ENCODE measurements at regions not wholly inside any gene's neighbourhood (a gene's known extent, or its start where the extent isn't known, plus 50 kb on each side); places are given as distances from the start of the nearest gene placed in this dataset.

- DNase-seq (ENCODE audit: low read depth), result no peak
- H3K4me3 ChIP-seq (replicated peaks; ENCODE audit: low read depth, low read length), result no peak overlapping the region
- TF ChIP-seq, protein P1, sequence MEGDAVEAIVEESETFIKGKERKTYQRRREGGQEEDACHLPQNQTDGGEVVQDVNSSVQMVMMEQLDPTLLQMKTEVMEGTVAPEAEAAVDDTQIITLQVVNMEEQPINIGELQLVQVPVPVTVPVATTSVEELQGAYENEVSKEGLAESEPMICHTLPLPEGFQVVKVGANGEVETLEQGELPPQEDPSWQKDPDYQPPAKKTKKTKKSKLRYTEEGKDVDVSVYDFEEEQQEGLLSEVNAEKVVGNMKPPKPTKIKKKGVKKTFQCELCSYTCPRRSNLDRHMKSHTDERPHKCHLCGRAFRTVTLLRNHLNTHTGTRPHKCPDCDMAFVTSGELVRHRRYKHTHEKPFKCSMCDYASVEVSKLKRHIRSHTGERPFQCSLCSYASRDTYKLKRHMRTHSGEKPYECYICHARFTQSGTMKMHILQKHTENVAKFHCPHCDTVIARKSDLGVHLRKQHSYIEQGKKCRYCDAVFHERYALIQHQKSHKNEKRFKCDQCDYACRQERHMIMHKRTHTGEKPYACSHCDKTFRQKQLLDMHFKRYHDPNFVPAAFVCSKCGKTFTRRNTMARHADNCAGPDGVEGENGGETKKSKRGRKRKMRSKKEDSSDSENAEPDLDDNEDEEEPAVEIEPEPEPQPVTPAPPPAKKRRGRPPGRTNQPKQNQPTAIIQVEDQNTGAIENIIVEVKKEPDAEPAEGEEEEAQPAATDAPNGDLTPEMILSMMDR (IDR thresholded peaks at IDR 0.05; ENCODE audit: low read length, missing control alignments), result no peak
Observed at GRCh38 chr1:217230412-217230811, 400.5 kb downstream of the GPATCH2 start.

DNA sequence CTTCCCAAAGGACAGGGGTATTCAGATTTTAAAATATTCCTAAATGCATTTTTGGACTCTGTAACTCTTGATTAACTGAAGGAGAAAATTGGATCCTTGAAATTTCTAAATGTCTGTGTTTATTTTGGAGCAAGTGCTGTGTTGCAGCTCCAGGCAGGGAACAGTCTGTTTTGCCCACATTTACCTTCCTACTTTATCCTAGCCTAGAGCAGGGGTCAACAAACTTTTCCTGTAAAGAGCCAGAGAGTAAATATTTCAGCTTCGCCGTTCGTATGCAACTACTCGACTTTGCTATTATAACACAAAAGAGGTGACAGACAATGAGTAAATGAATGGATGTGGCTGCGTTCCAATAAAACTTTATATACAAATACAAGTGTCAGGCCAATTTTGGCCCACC lies 402.2 kb downstream of the GPATCH2 start:
- TF ChIP-seq, protein P1 (IDR thresholded peaks at IDR 0.05; ENCODE audit: low read length, missing control alignments), result no peak
- no peak overlapping the region for H3K4me3 ChIP-seq (replicated peaks; ENCODE audit: low read depth, low read length)
- no peak for DNase-seq (ENCODE audit: low read depth)

DNA sequence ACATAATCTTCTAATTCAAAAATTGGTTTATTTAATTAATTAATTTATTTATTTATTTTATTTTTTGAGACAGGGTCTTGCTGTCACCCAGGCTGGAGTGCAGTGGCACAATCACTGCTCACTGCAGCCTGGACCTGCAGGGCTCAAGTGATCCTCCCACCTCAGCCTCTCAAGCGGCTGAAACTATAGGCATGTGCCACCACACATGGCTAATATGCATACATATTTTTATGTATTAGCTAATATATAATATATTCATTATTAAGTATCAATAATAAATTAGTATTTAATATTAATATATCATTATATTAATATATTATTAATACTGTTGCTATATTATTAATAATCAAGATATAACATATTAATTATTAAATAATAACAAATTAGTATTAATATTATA lies 406.7 kb downstream of the GPATCH2 start:
- no peak for DNase-seq (ENCODE audit: low read depth)
- H3K4me3 ChIP-seq (replicated peaks; ENCODE audit: low read depth, low read length), result no peak overlapping the region
- TF ChIP-seq, protein P1 (IDR thresholded peaks at IDR 0.05; ENCODE audit: low read length, missing control alignments), result no peak

- DNase-seq (ENCODE audit: low read depth), result no peak
- TF ChIP-seq, protein P1 (IDR thresholded peaks at IDR 0.05; ENCODE audit: low read length, missing control alignments), result no peak
- no peak overlapping the region for H3K4me3 ChIP-seq (replicated peaks; ENCODE audit: low read depth, low read length)
Observed at GRCh38 chr1:217214551-217214950, 416.3 kb downstream of the GPATCH2 start.

DNA sequence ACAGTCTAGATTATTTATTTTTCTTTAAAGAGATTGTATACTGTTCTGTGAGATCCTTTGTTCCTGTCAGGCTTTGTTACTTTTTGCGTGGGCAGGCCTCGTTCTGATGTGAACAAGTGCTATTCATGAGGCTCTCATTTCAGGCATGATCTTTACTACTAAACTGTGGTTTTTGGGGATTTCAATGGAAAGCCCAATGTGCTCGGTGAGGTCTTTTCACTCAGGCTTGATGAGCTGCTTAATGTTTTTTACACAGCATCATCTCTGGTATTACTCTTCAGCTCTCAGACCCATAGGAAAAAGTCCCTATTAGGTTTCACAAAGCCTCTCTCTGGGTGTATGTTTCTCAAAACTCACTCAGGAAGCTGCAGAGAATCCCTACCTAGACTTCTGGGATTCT lies 419.4 kb downstream of the GPATCH2 start:
- H3K4me3 ChIP-seq (replicated peaks; ENCODE audit: low read depth, low read length), result no peak overlapping the region
- no peak for DNase-seq (ENCODE audit: low read depth)
- TF ChIP-seq, protein P1 (IDR thresholded peaks at IDR 0.05; ENCODE audit: low read length, missing control alignments), result no peak

DNA sequence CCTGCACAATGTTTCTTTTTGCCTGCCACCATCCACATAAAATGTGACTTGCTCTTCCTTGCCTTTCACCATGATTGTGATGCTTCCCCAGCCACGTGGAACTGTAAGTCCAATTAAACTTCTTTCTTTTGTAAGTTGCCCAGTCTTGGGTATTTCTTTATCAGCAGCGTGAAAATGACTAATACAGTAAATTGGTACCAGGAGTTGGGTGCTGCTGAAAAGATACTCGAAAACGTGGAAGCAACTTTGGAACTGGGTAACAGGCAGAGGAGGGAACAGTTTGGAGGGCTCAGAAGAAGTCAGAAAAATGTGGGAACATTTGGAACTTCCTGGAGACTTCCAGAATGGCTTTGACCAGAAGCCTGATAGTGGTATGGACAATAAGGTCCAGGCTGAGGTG lies 425.3 kb downstream of the GPATCH2 start:
- no peak for DNase-seq (ENCODE audit: low read depth)
- TF ChIP-seq, protein P1 (IDR thresholded peaks at IDR 0.05; ENCODE audit: low read length, missing control alignments), result no peak
- no peak overlapping the region for H3K4me3 ChIP-seq (replicated peaks; ENCODE audit: low read depth, low read length)

DNA sequence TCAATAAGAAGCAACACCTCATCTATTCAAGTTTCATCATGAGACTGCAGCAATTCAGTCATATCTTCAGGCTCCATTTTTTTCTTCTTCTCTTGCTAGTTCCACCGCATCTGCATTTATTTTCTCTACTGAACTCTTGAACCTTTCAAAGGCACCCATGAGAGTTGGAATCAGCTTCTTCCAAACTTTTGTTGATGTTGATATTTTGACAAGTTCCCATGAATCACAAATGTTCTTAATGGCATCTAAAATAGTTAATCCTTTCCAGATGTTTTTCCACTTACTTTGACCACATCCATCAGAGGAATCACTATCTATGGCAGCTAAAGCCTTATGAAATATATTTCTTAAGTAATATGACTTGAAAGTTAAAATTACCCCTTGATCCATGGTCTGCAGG lies 434.3 kb downstream of the GPATCH2 start:
- no peak overlapping the region for H3K4me3 ChIP-seq (replicated peaks; ENCODE audit: low read depth, low read length)
- no peak for DNase-seq (ENCODE audit: low read depth)
- TF ChIP-seq, protein P1 (IDR thresholded peaks at IDR 0.05; ENCODE audit: low read length, missing control alignments), result no peak

Measured in fibroblast of pulmonary artery (primary cell).